HAP-1 (cell line): ENCODE measurements at regions not wholly inside any gene's neighbourhood (a gene's known extent, or its start where the extent isn't known, plus 50 kb on each side); places are given as distances from the start of the nearest gene placed in this dataset.
"Not testable (repeated sequence)": the region's sequence is repeated elsewhere in the genome, so short reads cannot be mapped to it uniquely, and the experiment has no call there.

Source experiments
- DNase-seq, 2 experiments: peaks; one replicate each; pipeline ENCODE4 v3.0.0-alpha.2; 2016 to 2020; ENCODE audit warnings: low spot score in 2 of 2
- H3K27me3 ChIP-seq: fragments of 250-450 bp; sonication (Bioruptor Pico); 2 replicates; pipeline ENCODE4 v1.5.1; 2020; ENCODE audit warnings: low read depth, mild to moderate bottlenecking, moderate library complexity
- H3K36me3 ChIP-seq: fragments of 250-450 bp; sonication (Bioruptor Pico); replicated peaks from 2 replicates; pipeline ENCODE4 v1.5.1; 2020; ENCODE audit warnings: mild to moderate bottlenecking
- H3K4me1 ChIP-seq: fragments of 250-450 bp; sonication (Bioruptor Pico); 2 replicates; pipeline ENCODE4 v1.5.1; 2020; ENCODE audit warnings: mild to moderate bottlenecking
- H3K4me3 ChIP-seq: fragments of 250-450 bp; sonication (Bioruptor Pico); 2 replicates; pipeline ENCODE4 v1.5.1; 2020; ENCODE audit warnings: mild to moderate bottlenecking, moderate library complexity
- H3K9me3 ChIP-seq: fragments of 250-450 bp; sonication (Bioruptor Pico); 2 replicates; pipeline ENCODE4 v1.5.1; 2020; ENCODE audit warnings: mild to moderate bottlenecking, moderate library complexity
- in situ Hi-C: fragments of 300-500 bp; cut with MboI; formaldehyde crosslinking; loops from 3 replicates; pipeline ENCODE4 v1.14.3; 2020; ENCODE audit warnings: low sequenced_read_pairs, inconsistent platforms, mixed read lengths

DNA sequence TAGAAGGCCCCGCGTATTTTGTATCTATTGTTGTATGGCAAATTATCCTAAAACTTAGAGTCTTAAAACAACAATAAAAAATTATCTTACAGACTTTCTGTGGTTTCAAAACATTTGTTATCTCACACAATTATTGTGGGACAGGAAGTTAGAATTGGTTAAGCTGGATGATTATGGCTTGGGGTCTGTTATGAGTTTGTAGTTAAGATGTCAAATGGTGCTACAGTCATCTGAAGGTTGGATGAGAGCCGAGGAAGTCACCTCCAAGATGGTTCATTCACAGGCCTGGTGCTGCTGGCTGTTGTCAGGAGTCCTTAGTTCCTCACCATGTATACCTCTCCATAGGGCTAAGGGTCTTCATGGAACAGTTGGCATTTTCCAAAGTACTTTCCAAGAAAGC is 175.6 kb upstream of the FANCL start:
- DNase-seq: no peak
- Histone ChIP-seq H3K9me3 (no peaks in the 10 kb centered on the region), H3K4me3 (no peak overlapping the region), H3K4me1 (no peaks in the 10 kb centered on the region), H3K27me3 (peaks cover 5% of the 10 kb centered on the region), H3K36me3 (no peaks in the 10 kb centered on the region)
- in situ Hi-C loops: no loop called here

DNA sequence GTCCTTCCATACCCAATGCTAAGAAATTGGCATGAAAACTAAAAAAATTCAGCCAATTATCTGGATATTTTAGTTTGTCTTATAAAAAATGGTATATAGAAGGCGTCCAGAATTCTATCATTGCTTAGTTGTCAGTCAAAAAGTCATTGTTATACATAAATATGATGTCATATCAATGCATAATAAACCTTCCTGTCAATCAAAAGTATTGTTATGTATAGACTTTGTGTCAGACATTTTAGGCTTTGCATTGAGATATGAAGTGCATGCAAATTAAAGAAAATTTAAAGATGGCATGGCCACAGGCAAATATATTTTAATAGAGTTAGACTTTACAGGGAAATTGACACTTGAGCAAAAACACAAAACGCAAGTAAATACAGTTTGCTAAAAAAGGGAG is 173.4 kb upstream of the FANCL start:
- Histone ChIP-seq H3K4me3 (no peak overlapping the region), H3K36me3 (no peaks in the 10 kb centered on the region), H3K9me3 (no peaks in the 10 kb centered on the region), H3K4me1 (no peaks in the 10 kb centered on the region), H3K27me3 (no peaks in the 10 kb centered on the region)
- DNase-seq: no peak
- in situ Hi-C loops: no loop called here

DNA sequence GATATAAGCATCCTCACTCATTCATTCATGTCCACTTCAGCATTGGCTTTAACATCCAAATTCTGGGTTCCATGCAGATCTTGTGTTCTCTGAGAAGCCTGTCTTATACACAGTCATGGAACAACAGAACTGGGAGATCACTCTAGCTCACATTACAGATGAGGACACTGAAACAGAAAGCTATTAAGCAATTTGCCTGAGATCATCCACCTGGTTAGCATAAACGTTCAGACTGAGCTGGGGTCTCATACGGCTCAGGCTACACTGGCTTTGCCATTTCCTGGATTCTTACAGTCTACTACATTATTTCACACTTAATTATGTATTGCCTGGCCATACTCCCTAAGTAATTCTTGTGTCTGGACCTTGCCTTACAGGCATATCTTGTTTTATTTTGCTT is 169.4 kb upstream of the FANCL start:
- no peaks in the 10 kb centered on the region for H3K9me3 ChIP-seq
- no peaks in the 10 kb centered on the region for H3K27me3 ChIP-seq
- no peaks in the 10 kb centered on the region for H3K4me1 ChIP-seq
- DNase-seq: no peak
- H3K36me3 ChIP-seq: no peaks in the 10 kb centered on the region
- in situ Hi-C loops: no loop called here
- no peak overlapping the region for H3K4me3 ChIP-seq

DNA sequence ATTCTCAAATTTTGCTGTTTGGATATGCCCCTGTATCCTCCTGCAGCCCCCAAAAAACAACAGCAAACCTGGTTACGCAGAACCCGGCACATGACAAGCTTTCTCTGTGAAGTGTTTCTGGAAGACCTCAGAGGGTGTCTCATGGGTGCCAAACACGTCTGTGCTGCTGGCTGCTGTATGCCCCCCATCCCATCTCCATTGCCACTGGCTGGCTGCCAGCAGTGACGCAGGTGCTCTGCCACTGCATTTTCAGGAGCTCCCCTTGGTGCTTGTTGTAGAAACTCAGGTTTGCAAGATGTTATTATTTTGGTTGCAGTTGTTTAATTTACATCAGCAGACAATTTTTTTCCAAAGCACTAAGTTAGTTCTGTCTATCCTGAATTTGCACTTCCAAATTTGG is 166.4 kb upstream of the FANCL start:
- in situ Hi-C loops: no loop called here

DNA sequence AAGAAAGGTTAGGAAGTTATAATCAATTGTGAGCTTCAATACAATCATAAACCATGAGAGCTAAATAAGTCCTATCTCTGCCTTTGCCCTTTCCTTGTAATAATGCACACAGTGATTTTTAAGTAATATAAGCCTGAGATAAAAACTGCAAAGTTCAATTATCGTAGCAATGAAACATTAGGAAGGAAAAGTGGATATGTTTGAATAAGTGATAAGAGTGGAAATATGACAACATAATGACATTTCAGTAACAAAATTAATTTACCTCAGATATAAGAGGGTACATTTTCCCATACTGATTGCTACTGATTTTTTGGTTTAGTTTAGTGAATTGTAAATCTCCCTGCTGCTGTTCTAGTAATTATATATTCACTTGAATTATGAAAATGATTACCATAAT is 164.2 kb upstream of the FANCL start:
- Histone ChIP-seq H3K36me3 (no peaks in the 10 kb centered on the region), H3K27me3 (peaks cover 4% of the 10 kb centered on the region; the same call in 1 of the 2 replicates), H3K4me3 (no peak overlapping the region), H3K4me1 (no peaks in the 10 kb centered on the region), H3K9me3 (no peaks in the 10 kb centered on the region)
- in situ Hi-C loops: no loop called here
- no peak for DNase-seq

More for the DNA sequence above, 166.4 kb upstream of the FANCL start:
- Histone ChIP-seq H3K36me3 (no peaks in the 10 kb centered on the region), H3K4me3 (no peak overlapping the region), H3K4me1 (no peaks in the 10 kb centered on the region), H3K27me3 (no peaks in the 10 kb centered on the region), H3K9me3 (no peaks in the 10 kb centered on the region)
- DNase-seq: no peak

DNA sequence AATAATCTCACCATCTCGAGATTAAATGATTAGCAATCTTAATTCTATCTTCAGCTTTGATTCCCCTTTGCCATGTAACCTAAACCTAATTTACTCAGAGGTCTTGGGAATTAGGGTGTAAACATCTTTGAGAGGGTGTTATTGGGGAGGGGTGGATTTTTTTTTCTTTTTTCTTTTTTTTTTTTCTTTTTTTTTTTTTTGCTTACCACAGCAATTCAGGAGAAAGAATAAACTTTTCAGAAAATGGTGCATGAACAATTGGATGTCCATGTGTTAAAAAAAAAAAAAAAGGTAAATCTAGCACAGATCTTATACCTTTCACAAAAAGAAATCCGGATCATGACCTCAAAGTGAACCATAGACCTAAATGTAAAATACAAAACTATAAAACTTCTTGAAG is 160.8 kb upstream of the FANCL start:
- H3K36me3 ChIP-seq: no peaks in the 10 kb centered on the region
- peaks cover 4% of the 10 kb centered on the region; the same call in 1 of the 2 replicates for H3K27me3 ChIP-seq
- in situ Hi-C loops: no loop called here
- H3K4me3 ChIP-seq: no peak overlapping the region
- no peaks in the 10 kb centered on the region for H3K9me3 ChIP-seq
- no peaks in the 10 kb centered on the region for H3K4me1 ChIP-seq
- DNase-seq: no peak

DNA sequence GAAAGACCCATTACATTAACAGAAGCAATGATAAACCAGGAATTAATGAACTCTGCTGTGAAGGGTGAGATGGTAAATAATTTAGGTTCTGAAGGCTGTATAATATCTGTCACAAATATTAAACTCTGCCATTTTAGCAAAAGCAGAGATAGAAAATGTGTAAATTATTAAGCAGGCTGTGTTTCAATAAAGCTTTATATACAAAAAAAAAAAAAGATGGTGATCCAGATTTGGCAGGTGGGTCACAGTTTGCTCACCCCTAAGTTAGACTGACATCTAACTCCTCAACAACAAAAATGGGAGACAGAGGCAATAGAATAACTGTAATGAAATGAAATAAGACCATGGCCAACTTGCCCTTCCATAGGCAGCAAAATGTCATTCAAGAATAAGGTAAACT is 157.3 kb upstream of the FANCL start:
- Histone ChIP-seq H3K4me1 (no peaks in the 10 kb centered on the region), H3K9me3 (no peaks in the 10 kb centered on the region), H3K36me3 (no peaks in the 10 kb centered on the region), H3K4me3 (no peak overlapping the region), H3K27me3 (peaks cover 4% of the 10 kb centered on the region; the same call in 1 of the 2 replicates)
- no peak for DNase-seq
- in situ Hi-C loops: no loop called here

DNA sequence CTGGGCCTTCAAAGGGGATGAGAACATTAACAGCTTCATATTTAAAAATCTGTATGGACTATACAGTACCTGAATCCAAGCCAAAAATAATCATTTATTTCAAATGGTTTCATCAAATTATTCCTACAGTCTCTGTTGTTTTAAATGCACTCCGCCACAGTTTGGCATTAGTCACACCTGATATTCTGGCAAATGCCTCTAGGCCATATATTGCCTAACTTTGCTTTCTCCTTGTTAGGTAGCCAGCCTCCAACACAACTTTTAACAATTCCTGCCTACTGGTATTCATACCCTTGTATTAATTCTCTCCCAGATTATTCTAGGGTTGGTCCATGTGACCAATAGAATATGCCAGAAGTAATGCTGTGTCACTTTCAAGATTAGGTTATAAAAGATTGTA is 146.6 kb upstream of the FANCL start:
- Histone ChIP-seq H3K27me3 (no peaks in the 10 kb centered on the region), H3K9me3 (no peaks in the 10 kb centered on the region), H3K4me1 (no peaks in the 10 kb centered on the region), H3K4me3 (no peak overlapping the region), H3K36me3 (no peaks in the 10 kb centered on the region)
- no peak for DNase-seq
- in situ Hi-C loops: no loop called here

DNA sequence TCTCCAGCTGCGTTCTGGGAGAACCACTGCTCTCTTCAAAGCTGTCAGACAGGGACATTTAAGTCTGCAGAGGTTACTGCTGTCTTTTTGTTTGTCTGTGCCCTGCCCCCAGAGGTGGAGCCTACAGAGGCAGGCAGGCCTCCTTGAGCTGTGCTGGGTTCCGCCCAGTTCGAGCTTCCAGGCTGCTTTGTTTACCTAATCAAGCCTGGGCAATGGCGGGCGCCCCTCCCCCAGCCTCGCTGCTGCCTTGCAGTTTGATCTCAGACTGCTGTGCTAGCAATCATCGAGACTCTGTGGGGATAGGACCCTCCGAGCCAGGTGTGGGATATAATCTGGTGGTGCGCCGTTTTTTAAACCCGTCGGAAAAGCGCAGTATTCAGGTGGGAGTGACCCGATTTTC is 145.8 kb upstream of the FANCL start:
- H3K36me3 ChIP-seq, H3K4me3 ChIP-seq, H3K9me3 ChIP-seq, H3K27me3 ChIP-seq, in situ Hi-C loops, H3K4me1 ChIP-seq: not testable (repeated sequence)
- DNase-seq: peak in 1 of 2 experiments; percentile 12

DNA sequence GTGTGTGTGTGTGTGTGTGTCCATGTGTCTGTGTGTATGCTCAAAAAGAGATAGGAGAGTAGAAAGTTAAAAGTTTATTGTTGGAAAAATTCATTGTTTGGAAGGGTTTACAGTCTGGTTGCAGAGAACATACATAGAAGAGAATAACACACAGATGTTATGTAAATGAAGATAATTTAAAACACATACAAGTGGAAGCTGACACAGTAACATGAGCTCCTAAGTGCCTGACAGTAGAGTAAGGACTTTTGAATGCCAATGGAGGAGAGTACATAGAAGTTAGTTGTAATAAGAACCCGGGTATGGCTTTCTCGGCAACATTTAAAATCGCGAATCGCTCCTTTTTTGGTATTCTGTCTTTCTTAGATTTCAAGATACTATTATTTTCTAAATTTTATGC is 137.0 kb upstream of the FANCL start:
- H3K36me3 ChIP-seq: no peaks in the 10 kb centered on the region
- DNase-seq: no peak
- H3K27me3 ChIP-seq: no peaks in the 10 kb centered on the region
- H3K9me3 ChIP-seq: no peaks in the 10 kb centered on the region
- in situ Hi-C loops: no loop called here
- H3K4me1 ChIP-seq: no peaks in the 10 kb centered on the region
- H3K4me3 ChIP-seq: no peak overlapping the region

DNA sequence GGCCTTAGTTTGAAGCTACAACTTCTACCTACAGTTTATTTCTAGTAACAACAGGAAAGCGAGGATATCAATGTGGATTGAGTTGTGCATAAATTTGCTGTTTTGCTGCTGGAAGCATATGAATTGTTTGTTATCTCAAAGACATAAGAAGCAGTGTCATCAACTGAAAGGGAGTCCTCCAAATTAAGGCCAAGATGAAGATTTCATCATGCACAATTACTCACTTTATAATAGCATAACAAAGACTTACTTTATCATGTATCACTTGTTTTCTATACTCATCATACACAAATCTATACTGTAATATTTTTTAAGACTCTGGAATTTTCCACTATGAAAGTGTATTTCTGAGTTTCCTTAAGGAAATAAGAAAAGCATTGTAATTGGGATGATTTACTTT is 136.1 kb upstream of the FANCL start:
- no peak for DNase-seq
- H3K27me3 ChIP-seq: 0 out of 2 replicates have a peak, but pooled peaks cover under 1% of the 10 kb centered on the region
- in situ Hi-C loops: no loop called here
- no peaks in the 10 kb centered on the region for H3K4me1 ChIP-seq
- no peaks in the 10 kb centered on the region for H3K36me3 ChIP-seq
- no peak overlapping the region for H3K4me3 ChIP-seq
- no peaks in the 10 kb centered on the region for H3K9me3 ChIP-seq

DNA sequence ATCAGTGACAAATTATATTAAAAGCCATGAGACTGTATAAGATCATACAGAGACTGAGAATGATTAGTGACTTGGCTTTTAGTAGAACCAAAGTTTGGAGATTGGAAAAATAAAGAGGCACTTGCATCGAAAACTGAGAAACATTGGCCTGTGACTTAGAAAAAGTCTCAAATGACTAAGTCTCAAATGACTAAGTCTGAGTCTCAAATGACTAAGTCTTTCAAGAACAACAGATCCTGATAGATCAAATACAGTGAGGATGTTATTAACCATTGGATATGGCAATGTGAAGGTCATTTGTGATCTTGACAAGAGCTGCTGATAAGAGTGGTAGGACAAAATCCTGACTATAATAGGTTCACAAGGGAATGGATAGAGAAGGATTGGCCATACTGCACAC is 135.5 kb upstream of the FANCL start:
- Histone ChIP-seq H3K4me3 (no peak overlapping the region), H3K27me3 (0 out of 2 replicates have a peak, but pooled peaks cover 3% of the 10 kb centered on the region), H3K9me3 (no peaks in the 10 kb centered on the region), H3K36me3 (no peaks in the 10 kb centered on the region), H3K4me1 (no peaks in the 10 kb centered on the region)
- no peak for DNase-seq
- in situ Hi-C loops: no loop called here

DNA sequence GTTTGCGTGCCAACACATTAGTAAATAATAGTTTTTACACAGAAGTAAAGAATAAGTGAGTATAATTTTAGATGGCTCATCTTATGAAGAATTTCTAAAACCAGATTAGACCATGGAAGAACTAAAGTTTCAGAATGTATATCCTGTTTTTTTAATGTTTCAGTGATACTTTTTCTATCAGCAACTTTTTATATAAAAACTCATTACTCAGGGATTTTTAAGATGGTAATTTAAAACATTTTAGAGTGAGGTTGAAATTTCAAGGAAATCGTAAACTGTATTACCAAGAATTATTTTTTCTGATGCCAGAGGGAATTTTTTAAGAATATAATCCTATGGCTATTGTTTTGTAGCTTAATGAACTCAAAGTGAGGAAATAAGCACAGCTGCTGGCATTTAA is 128.5 kb upstream of the FANCL start:
- H3K27me3 ChIP-seq: 0 out of 2 replicates have a peak, but pooled peaks cover 3% of the 10 kb centered on the region
- H3K4me1 ChIP-seq: no peaks in the 10 kb centered on the region
- H3K36me3 ChIP-seq: no peaks in the 10 kb centered on the region
- H3K4me3 ChIP-seq: no peak overlapping the region
- in situ Hi-C loops: no loop called here
- no peaks in the 10 kb centered on the region for H3K9me3 ChIP-seq
- DNase-seq: no peak

DNA sequence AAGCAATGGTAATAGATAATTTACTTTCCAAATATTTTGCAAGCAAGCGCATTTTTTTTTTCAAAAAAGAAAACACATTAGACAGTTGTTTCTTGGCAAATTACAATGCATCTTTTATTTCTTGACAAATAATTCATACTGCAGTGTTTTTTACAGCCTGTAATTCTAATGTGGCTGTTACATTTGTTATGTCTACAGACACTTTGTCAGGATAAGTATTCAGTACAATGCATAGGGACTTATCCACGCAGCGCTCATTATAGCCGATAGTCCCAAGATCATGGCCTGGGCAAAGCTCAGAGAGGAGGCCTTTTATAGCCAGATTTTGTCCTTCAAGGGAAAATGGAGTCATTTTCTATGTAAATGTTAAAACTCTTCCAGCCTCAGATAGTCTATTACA is 123.0 kb upstream of the FANCL start:
- Histone ChIP-seq H3K27me3 (no peaks in the 10 kb centered on the region), H3K4me1 (no peaks in the 10 kb centered on the region), H3K9me3 (no peaks in the 10 kb centered on the region), H3K36me3 (no peaks in the 10 kb centered on the region), H3K4me3 (no peak overlapping the region)
- in situ Hi-C loops: no loop called here
- DNase-seq: no peak

DNA sequence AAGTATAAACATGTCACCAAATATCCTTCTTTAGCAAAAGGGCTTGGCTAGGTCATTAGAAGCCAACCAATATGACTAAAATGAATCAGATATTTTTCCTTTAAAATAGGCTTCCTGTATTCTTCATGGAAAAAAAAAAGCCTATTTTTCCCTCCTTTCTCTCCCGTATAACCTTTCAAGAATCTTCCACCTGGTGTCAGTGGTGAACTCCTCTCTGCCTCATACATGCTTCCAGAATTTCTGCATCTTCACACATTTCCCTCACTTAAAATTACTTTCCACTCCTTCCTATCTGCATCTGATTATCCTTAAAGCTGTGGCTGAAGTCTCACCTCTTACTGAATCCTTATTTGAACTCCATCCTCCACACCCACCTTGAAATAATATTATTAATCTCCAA is 116.9 kb upstream of the FANCL start:
- H3K27me3 ChIP-seq: no peaks in the 10 kb centered on the region; the same call in 1 of the 2 replicates
- in situ Hi-C loops: no loop called here
- H3K4me3 ChIP-seq: no peak overlapping the region
- no peaks in the 10 kb centered on the region for H3K36me3 ChIP-seq
- no peaks in the 10 kb centered on the region for H3K4me1 ChIP-seq
- DNase-seq: no peak
- no peaks in the 10 kb centered on the region for H3K9me3 ChIP-seq
